Transverse colon (tissue), 4 donors: ENCODE measurements at regions not wholly inside any gene's neighbourhood (a gene's known extent, or its start where the extent isn't known, plus 50 kb on each side); places are given as distances from the start of the nearest gene placed in this dataset.

Experiments used
- DNase-seq: peaks from one replicate; pipeline ENCODE4 v3.0.0-alpha.2; 2019
- H3K27ac ChIP-seq, 4 donors: fragments of 200-600 bp; sonication (generic); 2 replicates each; pipeline ENCODE4 v1.5.1; 2016 to 2018; ENCODE audit warnings: inconsistent platforms in 4 of 4
- H3K27me3 ChIP-seq: fragments of 200-600 bp; sonication (generic); 2 replicates; pipeline ENCODE4 v1.5.1; 2017; ENCODE audit warnings: inconsistent platforms
- H3K36me3 ChIP-seq, 4 donors: fragments of 200-600 bp; sonication (generic); 2 replicates each; pipeline ENCODE4 v1.5.1; 2017 to 2019; ENCODE audit warnings: inconsistent platforms in 4 of 4
- H3K4me1 ChIP-seq, 4 donors: fragments of 200-600 bp; sonication (generic); 2 replicates each; pipeline ENCODE4 v1.5.1; 2017 to 2020; ENCODE audit warnings: inconsistent platforms in 4 of 4
- H3K4me3 ChIP-seq, 4 donors: fragments of 200-600 bp; sonication (generic); 1 replicate in 1 of 4; 2 replicates in 3 of 4; pipeline versions ENCODE4 v1.5.1 to v1.6.1; 2017 to 2019; ENCODE audit warnings: inconsistent platforms in 4 of 4
- H3K9me3 ChIP-seq, 2 donors: fragments of 200-600 bp; sonication (generic); 2 replicates each; pipeline ENCODE4 v1.5.1; 2017 to 2019; ENCODE audit warnings: inconsistent platforms in 2 of 2
- EP300 ChIP-seq: sonication (generic); formaldehyde crosslinking; IDR thresholded peaks from one replicate; pipeline ENCODE4 v1.6.1; 2017; ENCODE audit warnings: antibody characterized with exemption, low read depth
- POLR2A ChIP-seq: fragments of 450-650 bp; IDR thresholded peaks from one replicate; pipeline ENCODE4 v1.6.1; 2016; ENCODE audit warnings: antibody characterized with exemption, mild to moderate bottlenecking, moderate library complexity
- POLR2AphosphoS5 ChIP-seq, 3 donors: sonication (generic); formaldehyde crosslinking; IDR thresholded peaks; one replicate each; pipeline ENCODE4 v1.6.1; 2016; ENCODE audit warnings: antibody characterized with exemption in 3 of 3
- WGBS, 2 donors: methylation state at CpG; one replicate each; pipeline ENCODE4 v1.1.5; 2018; ENCODE audit warnings: low coverage in 1 of 2; 5-methylcytosine and 5-hydroxymethylcytosine counted together
- in situ Hi-C, 4 donors: fragments of 200-750 bp; cut with MboI; loops; one replicate each; pipeline versions ENCODE4 v1.15.0 to v1.15.1; 2017; ENCODE audit warnings: low sequenced_read_pairs in 3 of 4, low pct_ligation_motif_present in 1 of 4, low pct_unique_long_range_greater_than_20kb in 1 of 4
- intact Hi-C: fragments of 100-400 bp; cut with DNase I; formaldehyde crosslinking; loops from one replicate; pipeline ENCODE4 v1.15.1; 2023; ENCODE audit warnings: low total_unique reads
- TF ChIP-seq, protein P1 (sequence below), 5 experiments: fragments of 200-600 bp in 3 of 5; fragments of 450-650 bp in 2 of 5; sonication (generic) in 3 of 5; IDR thresholded peaks; 1 replicate in 2 of 5; 2 replicates in 3 of 5; pipeline ENCODE4 v1.5.1; 2016 to 2017; ENCODE audit warnings: antibody characterized with exemption in 5 of 5, inconsistent platforms in 3 of 5, mild to moderate bottlenecking in 2 of 5, moderate library complexity in 1 of 5

GRCh38 chr2:83596592-83597282, 862.3 kb downstream of the SUCLG1 start:
- H3K27me3 ChIP-seq = no peaks in the 10 kb centered on the region
- H3K4me3 ChIP-seq = no peak overlapping the region
- DNase-seq = no peak
- intact Hi-C loops = no loop called here
- in situ Hi-C loops = no loop called here
- WGBS, 2 donors = 68% methylated on average over 1 of the region's 1 CpG; no CpG with 5 or more reads in 1 of the 2 donors
- no peaks in the 10 kb centered on the region for H3K9me3 ChIP-seq
- H3K4me1 ChIP-seq = no peaks in the 10 kb centered on the region
- TF ChIP-seq POLR2AphosphoS5 (IDR thresholded peaks at IDR 0.05) (no peak), EP300 (no peak), POLR2A (no peak)
- TF ChIP-seq, protein P1, sequence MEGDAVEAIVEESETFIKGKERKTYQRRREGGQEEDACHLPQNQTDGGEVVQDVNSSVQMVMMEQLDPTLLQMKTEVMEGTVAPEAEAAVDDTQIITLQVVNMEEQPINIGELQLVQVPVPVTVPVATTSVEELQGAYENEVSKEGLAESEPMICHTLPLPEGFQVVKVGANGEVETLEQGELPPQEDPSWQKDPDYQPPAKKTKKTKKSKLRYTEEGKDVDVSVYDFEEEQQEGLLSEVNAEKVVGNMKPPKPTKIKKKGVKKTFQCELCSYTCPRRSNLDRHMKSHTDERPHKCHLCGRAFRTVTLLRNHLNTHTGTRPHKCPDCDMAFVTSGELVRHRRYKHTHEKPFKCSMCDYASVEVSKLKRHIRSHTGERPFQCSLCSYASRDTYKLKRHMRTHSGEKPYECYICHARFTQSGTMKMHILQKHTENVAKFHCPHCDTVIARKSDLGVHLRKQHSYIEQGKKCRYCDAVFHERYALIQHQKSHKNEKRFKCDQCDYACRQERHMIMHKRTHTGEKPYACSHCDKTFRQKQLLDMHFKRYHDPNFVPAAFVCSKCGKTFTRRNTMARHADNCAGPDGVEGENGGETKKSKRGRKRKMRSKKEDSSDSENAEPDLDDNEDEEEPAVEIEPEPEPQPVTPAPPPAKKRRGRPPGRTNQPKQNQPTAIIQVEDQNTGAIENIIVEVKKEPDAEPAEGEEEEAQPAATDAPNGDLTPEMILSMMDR (IDR thresholded peaks at IDR 0.05) = no peak
- no peak overlapping the region for H3K27ac ChIP-seq
- no peaks in the 10 kb centered on the region for H3K36me3 ChIP-seq

- Histone ChIP-seq H3K27me3 (no peaks in the 10 kb centered on the region), H3K9me3 (no peaks in the 10 kb centered on the region), H3K36me3 (no peaks in the 10 kb centered on the region), H3K4me1 (no peaks in the 10 kb centered on the region), H3K4me3 (no peak overlapping the region), H3K27ac (no peak overlapping the region)
- DNase-seq = no peak
- 38 to 42% methylated on average over 2 to 3 of the region's 3 CpGs for WGBS, 2 donors
- in situ Hi-C loops = no loop called here
- intact Hi-C loops = no loop called here
- no peak for TF ChIP-seq POLR2AphosphoS5 (IDR thresholded peaks at IDR 0.05)
- TF ChIP-seq EP300 = no peak
- TF ChIP-seq, protein P1 (IDR thresholded peaks at IDR 0.05) = no peak
- TF ChIP-seq POLR2A = no peak
Observed at GRCh38 chr2:83595926-83596325, 863.2 kb downstream of the SUCLG1 start.

- no peaks in the 10 kb centered on the region for H3K27me3 ChIP-seq
- H3K27ac ChIP-seq = no peak overlapping the region
- WGBS, 2 donors = 59 to 62% methylated on average over 2 of the region's 2 CpGs
- no peak overlapping the region for H3K4me3 ChIP-seq
- DNase-seq = no peak
- intact Hi-C loops (no loop called here), in situ Hi-C loops (no loop called here)
- no peaks in the 10 kb centered on the region for H3K36me3 ChIP-seq
- TF ChIP-seq, protein P1 (IDR thresholded peaks at IDR 0.05) = no peak
- no peak for TF ChIP-seq EP300
- TF ChIP-seq POLR2AphosphoS5 (IDR thresholded peaks at IDR 0.05) = no peak
- no peak for TF ChIP-seq POLR2A
- H3K4me1 ChIP-seq = no peaks in the 10 kb centered on the region
- no peaks in the 10 kb centered on the region for H3K9me3 ChIP-seq
Observed at GRCh38 chr2:83595121-83595690, 863.9 kb downstream of the SUCLG1 start.

DNA sequence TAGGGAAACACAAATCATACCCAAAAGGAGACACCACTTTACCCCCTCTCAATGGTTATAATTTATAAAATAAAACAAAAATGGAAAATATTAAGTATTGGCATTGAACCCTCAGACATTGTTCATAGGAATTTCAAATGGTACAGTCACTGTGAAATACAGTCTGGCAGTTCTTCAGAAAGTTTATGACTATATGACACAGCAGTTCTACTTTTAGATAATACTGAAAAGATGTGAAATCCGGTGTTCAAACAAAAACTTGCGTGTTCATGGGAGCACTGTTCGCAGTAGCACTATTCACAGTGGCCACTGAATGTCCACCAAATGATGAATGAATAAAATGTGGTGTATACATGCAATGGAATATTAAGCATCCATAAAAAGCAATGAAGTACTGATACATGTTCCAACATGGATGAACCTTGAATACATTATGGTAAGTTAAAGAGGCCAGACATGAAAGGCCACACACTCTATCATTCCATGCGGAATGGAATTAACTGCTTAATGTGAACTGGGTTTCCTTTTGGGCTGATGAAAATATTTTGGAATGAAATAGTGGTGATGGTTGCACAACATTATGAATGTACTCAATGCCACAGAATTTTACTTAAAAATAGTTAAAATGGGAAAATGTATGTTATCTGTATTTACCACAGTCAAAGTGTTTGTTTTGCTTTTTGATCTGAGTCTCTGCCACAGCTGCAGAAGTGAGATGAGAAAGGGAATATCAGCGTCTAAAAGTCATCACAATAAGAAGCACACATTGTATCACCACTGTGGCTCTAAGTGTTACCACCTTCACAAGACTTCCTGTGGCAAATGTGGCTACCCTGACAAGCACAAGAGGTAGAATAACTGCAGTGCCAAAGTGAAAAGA, 864.6 kb downstream of the SUCLG1 start:
- intact Hi-C loops = no loop called here
- Histone ChIP-seq H3K27ac (no peak overlapping the region), H3K36me3 (no peaks in the 10 kb centered on the region), H3K9me3 (no peaks in the 10 kb centered on the region), H3K27me3 (no peaks in the 10 kb centered on the region), H3K4me3 (no peak overlapping the region), H3K4me1 (no peaks in the 10 kb centered on the region)
- TF ChIP-seq EP300 = no peak
- no peak for TF ChIP-seq POLR2AphosphoS5 (IDR thresholded peaks at IDR 0.05)
- in situ Hi-C loops = no loop called here
- no peak for DNase-seq
- 62 to 65% methylated on average over 5 of the region's 5 CpGs for WGBS, 2 donors
